ENCODE measurements at regions not wholly inside any gene's neighbourhood (a gene's known extent, or its start where the extent isn't known, plus 50 kb on each side); places are given as distances from the start of the nearest gene placed in this dataset.

GRCh38 chr13:34152996-34153395 is 335.0 kb downstream of the RFC3 start:
- H3K9me3 ChIP-seq (ENCODE audit: control insufficient read depth, low read length) = no peaks in the 10 kb centered on the region
- no peak overlapping the region for H3K9ac ChIP-seq (ENCODE audit: low read length)
- no peaks in the 10 kb centered on the region for H3K36me3 ChIP-seq (ENCODE audit: control insufficient read depth, insufficient read depth, low read length, severe bottlenecking)
- no peak overlapping the region for H3K4me3 ChIP-seq (ENCODE audit: low read length)
- DNase-seq (ENCODE audit: low read depth) = no peak
- H3K4me1 ChIP-seq (ENCODE audit: control insufficient read depth, insufficient read depth, low read length) = peaks cover 17% of the 10 kb centered on the region
- no peaks in the 10 kb centered on the region for H3K27me3 ChIP-seq (replicated peaks; ENCODE audit: control insufficient read depth, insufficient read depth, low read length)

- Histone ChIP-seq H3K27me3 (replicated peaks; ENCODE audit: control insufficient read depth, insufficient read depth, low read length) (no peaks in the 10 kb centered on the region), H3K9me3 (ENCODE audit: control insufficient read depth, low read length) (no peaks in the 10 kb centered on the region), H3K9ac (ENCODE audit: low read length) (no peak overlapping the region), H3K36me3 (ENCODE audit: control insufficient read depth, insufficient read depth, low read length, severe bottlenecking) (no peaks in the 10 kb centered on the region), H3K4me3 (ENCODE audit: low read length) (no peak overlapping the region), H3K4me1 (ENCODE audit: control insufficient read depth, insufficient read depth, low read length) (peaks cover 20% of the 10 kb centered on the region)
- no peak for DNase-seq (ENCODE audit: low read depth)
Measured at GRCh38 chr13:34153428-34154180, 335.7 kb downstream of the RFC3 start.

GRCh38 chr13:34155931-34156607 is 338.1 kb downstream of the RFC3 start:
- no peak overlapping the region for H3K9ac ChIP-seq (ENCODE audit: low read length)
- DNase-seq (ENCODE audit: low read depth) = peak; percentile 79

GRCh38 chr13:34156841-34157365 is 339.0 kb downstream of the RFC3 start:
- H3K9me3 ChIP-seq (ENCODE audit: control insufficient read depth, low read length) = no peaks in the 10 kb centered on the region
- H3K4me3 ChIP-seq (ENCODE audit: low read length) = no peak overlapping the region
- peak; percentile 94 for DNase-seq (ENCODE audit: low read depth)
- peaks cover 39% of the 10 kb centered on the region for H3K4me1 ChIP-seq (ENCODE audit: control insufficient read depth, insufficient read depth, low read length)
- no peak overlapping the region for H3K9ac ChIP-seq (ENCODE audit: low read length)
- no peaks in the 10 kb centered on the region for H3K27me3 ChIP-seq (replicated peaks; ENCODE audit: control insufficient read depth, insufficient read depth, low read length)
- H3K36me3 ChIP-seq (ENCODE audit: control insufficient read depth, insufficient read depth, low read length, severe bottlenecking) = no peaks in the 10 kb centered on the region

More at GRCh38 chr13:34155931-34156607, 338.1 kb downstream of the RFC3 start:
- H3K4me3 ChIP-seq (ENCODE audit: low read length) = no peak overlapping the region
- no peaks in the 10 kb centered on the region for H3K36me3 ChIP-seq (ENCODE audit: control insufficient read depth, insufficient read depth, low read length, severe bottlenecking)
- H3K4me1 ChIP-seq (ENCODE audit: control insufficient read depth, insufficient read depth, low read length) = peaks cover 31% of the 10 kb centered on the region
- H3K27me3 ChIP-seq (replicated peaks; ENCODE audit: control insufficient read depth, insufficient read depth, low read length) = no peaks in the 10 kb centered on the region
- H3K9me3 ChIP-seq (ENCODE audit: control insufficient read depth, low read length) = no peaks in the 10 kb centered on the region

GRCh38 chr13:34159946-34160345 is 342.0 kb downstream of the RFC3 start:
- no peak overlapping the region for H3K4me3 ChIP-seq (ENCODE audit: low read length)
- peaks cover 66% of the 10 kb centered on the region for H3K4me1 ChIP-seq (ENCODE audit: control insufficient read depth, insufficient read depth, low read length)
- DNase-seq (ENCODE audit: low read depth) = no peak
- H3K36me3 ChIP-seq (ENCODE audit: control insufficient read depth, insufficient read depth, low read length, severe bottlenecking) = no peaks in the 10 kb centered on the region
- no peaks in the 10 kb centered on the region for H3K9me3 ChIP-seq (ENCODE audit: control insufficient read depth, low read length)
- no peaks in the 10 kb centered on the region for H3K27me3 ChIP-seq (replicated peaks; ENCODE audit: control insufficient read depth, insufficient read depth, low read length)
- no peak overlapping the region for H3K9ac ChIP-seq (ENCODE audit: low read length)

- no peaks in the 10 kb centered on the region for H3K9me3 ChIP-seq (ENCODE audit: control insufficient read depth, low read length)
- DNase-seq (ENCODE audit: low read depth) = peak; percentile 87
- H3K27me3 ChIP-seq (replicated peaks; ENCODE audit: control insufficient read depth, insufficient read depth, low read length) = no peaks in the 10 kb centered on the region
- H3K36me3 ChIP-seq (ENCODE audit: control insufficient read depth, insufficient read depth, low read length, severe bottlenecking) = no peaks in the 10 kb centered on the region
- peaks cover 52% of the 10 kb centered on the region for H3K4me1 ChIP-seq (ENCODE audit: control insufficient read depth, insufficient read depth, low read length)
- H3K4me3 ChIP-seq (ENCODE audit: low read length) = peak overlapping the region; percentile 41
- peak overlapping the region; percentile 83 for H3K9ac ChIP-seq (ENCODE audit: low read length)
Measured at GRCh38 chr13:34161931-34162543, 344.1 kb downstream of the RFC3 start.

- Histone ChIP-seq H3K9me3 (ENCODE audit: control insufficient read depth, low read length) (no peaks in the 10 kb centered on the region), H3K4me1 (ENCODE audit: control insufficient read depth, insufficient read depth, low read length) (peaks cover 49% of the 10 kb centered on the region), H3K4me3 (ENCODE audit: low read length) (peak overlapping the region; percentile 41), H3K27me3 (replicated peaks; ENCODE audit: control insufficient read depth, insufficient read depth, low read length) (no peaks in the 10 kb centered on the region), H3K36me3 (ENCODE audit: control insufficient read depth, insufficient read depth, low read length, severe bottlenecking) (no peaks in the 10 kb centered on the region), H3K9ac (ENCODE audit: low read length) (peak overlapping the region; percentile 83)
- peak; percentile 61 for DNase-seq (ENCODE audit: low read depth)
Measured at GRCh38 chr13:34162544-34162933, 344.6 kb downstream of the RFC3 start.

- Histone ChIP-seq H3K27me3 (replicated peaks; ENCODE audit: control insufficient read depth, insufficient read depth, low read length) (no peaks in the 10 kb centered on the region), H3K36me3 (ENCODE audit: control insufficient read depth, insufficient read depth, low read length, severe bottlenecking) (no peaks in the 10 kb centered on the region), H3K9ac (ENCODE audit: low read length) (no peak overlapping the region), H3K4me3 (ENCODE audit: low read length) (no peak overlapping the region), H3K4me1 (ENCODE audit: control insufficient read depth, insufficient read depth, low read length) (peaks cover 37% of the 10 kb centered on the region), H3K9me3 (ENCODE audit: control insufficient read depth, low read length) (no peaks in the 10 kb centered on the region)
- DNase-seq (ENCODE audit: low read depth) = no peak
Measured at GRCh38 chr13:34164582-34164981, 346.6 kb downstream of the RFC3 start.

GRCh38 chr13:34165158-34165557 is 347.2 kb downstream of the RFC3 start:
- Histone ChIP-seq H3K9ac (ENCODE audit: low read length) (no peak overlapping the region), H3K9me3 (ENCODE audit: control insufficient read depth, low read length) (no peaks in the 10 kb centered on the region)

GRCh38 chr13:34166406-34166805 is 348.5 kb downstream of the RFC3 start:
- H3K36me3 ChIP-seq (ENCODE audit: control insufficient read depth, insufficient read depth, low read length, severe bottlenecking) = no peaks in the 10 kb centered on the region

More at GRCh38 chr13:34165158-34165557, 347.2 kb downstream of the RFC3 start:
- no peak for DNase-seq (ENCODE audit: low read depth)
- Histone ChIP-seq H3K4me1 (ENCODE audit: control insufficient read depth, insufficient read depth, low read length) (peaks cover 37% of the 10 kb centered on the region), H3K4me3 (ENCODE audit: low read length) (no peak overlapping the region), H3K36me3 (ENCODE audit: control insufficient read depth, insufficient read depth, low read length, severe bottlenecking) (no peaks in the 10 kb centered on the region), H3K27me3 (replicated peaks; ENCODE audit: control insufficient read depth, insufficient read depth, low read length) (no peaks in the 10 kb centered on the region)

GRCh38 chr13:34167347-34167746 is 349.4 kb downstream of the RFC3 start:
- Histone ChIP-seq H3K4me3 (ENCODE audit: low read length) (no peak overlapping the region), H3K36me3 (ENCODE audit: control insufficient read depth, insufficient read depth, low read length, severe bottlenecking) (no peaks in the 10 kb centered on the region), H3K27me3 (replicated peaks; ENCODE audit: control insufficient read depth, insufficient read depth, low read length) (no peaks in the 10 kb centered on the region), H3K9me3 (ENCODE audit: control insufficient read depth, low read length) (no peaks in the 10 kb centered on the region), H3K9ac (ENCODE audit: low read length) (no peak overlapping the region), H3K4me1 (ENCODE audit: control insufficient read depth, insufficient read depth, low read length) (peaks cover 33% of the 10 kb centered on the region)
- DNase-seq (ENCODE audit: low read depth) = no peak

More at GRCh38 chr13:34166406-34166805, 348.5 kb downstream of the RFC3 start:
- no peak for DNase-seq (ENCODE audit: low read depth)
- H3K4me3 ChIP-seq (ENCODE audit: low read length) = no peak overlapping the region
- no peaks in the 10 kb centered on the region for H3K9me3 ChIP-seq (ENCODE audit: control insufficient read depth, low read length)
- no peak overlapping the region for H3K9ac ChIP-seq (ENCODE audit: low read length)
- H3K27me3 ChIP-seq (replicated peaks; ENCODE audit: control insufficient read depth, insufficient read depth, low read length) = no peaks in the 10 kb centered on the region
- H3K4me1 ChIP-seq (ENCODE audit: control insufficient read depth, insufficient read depth, low read length) = peaks cover 32% of the 10 kb centered on the region

All from adipocyte (in vitro differentiated cells).